MM.1S (cell line): ENCODE measurements at regions not wholly inside any gene's neighbourhood (a gene's known extent, or its start where the extent isn't known, plus 50 kb on each side); places are given as distances from the start of the nearest gene placed in this dataset.
"Not testable (repeated sequence)": the region's sequence is repeated elsewhere in the genome, so short reads cannot be mapped to it uniquely, and the experiment has no call there.

Source experiments
- DNase-seq: peaks from one replicate; pipeline ENCODE4 v3.0.0-alpha.2; 2015
- H2AFZ ChIP-seq: fragments of 300-600 bp; sonication (generic); 2 replicates; pipeline ENCODE4 v1.6.0; 2016; ENCODE audit warnings: antibody characterized with exemption, low read length
- H3F3A ChIP-seq: fragments of 300-600 bp; sonication (generic); 2 replicates; pipeline ENCODE4 v1.6.1; 2016; ENCODE audit warnings: mild to moderate bottlenecking, antibody characterized with exemption, low read length, moderate library complexity, mixed read lengths; ENCODE audit not compliant: insufficient read depth
- H3K27ac ChIP-seq: fragments of 300-600 bp; sonication (generic); 2 replicates; pipeline ENCODE4 v1.5.1; 2016; ENCODE audit warnings: mild to moderate bottlenecking, low read length
- H3K27me3 ChIP-seq: fragments of 300-600 bp; sonication (generic); replicated peaks from 2 replicates; pipeline ENCODE4 v1.6.0; 2016; ENCODE audit warnings: low read length; ENCODE audit not compliant: insufficient read depth
- H3K36me3 ChIP-seq: fragments of 300-600 bp; sonication (generic); replicated peaks from 2 replicates; pipeline ENCODE4 v1.6.1; 2016; ENCODE audit warnings: mild to moderate bottlenecking, low read length, mixed read lengths; ENCODE audit not compliant: insufficient read depth
- H3K4me1 ChIP-seq: fragments of 300-600 bp; sonication (generic); 2 replicates; pipeline ENCODE4 v1.6.1; 2016; ENCODE audit warnings: low read length, mixed read lengths
- H3K4me2 ChIP-seq: fragments of 300-600 bp; sonication (generic); 2 replicates; pipeline ENCODE4 v1.6.0; 2016; ENCODE audit warnings: low read depth, low read length
- H3K4me3 ChIP-seq: fragments of 300-600 bp; sonication (generic); 2 replicates; pipeline ENCODE4 v1.5.1; 2016; ENCODE audit warnings: low read length, mixed read lengths
- H3K79me2 ChIP-seq: fragments of 300-600 bp; sonication (generic); 2 replicates; pipeline ENCODE4 v1.6.1; 2016; ENCODE audit warnings: mixed run types, low read length, mixed read lengths
- H3K9ac ChIP-seq: fragments of 300-600 bp; sonication (generic); 2 replicates; pipeline ENCODE4 v1.6.1; 2016; ENCODE audit warnings: low read length, mixed read lengths
- H3K9me2 ChIP-seq: fragments of 300-600 bp; sonication (generic); replicated peaks from 2 replicates; pipeline ENCODE4 v1.6.1; 2016; ENCODE audit warnings: mild to moderate bottlenecking, low read length, mixed read lengths; ENCODE audit not compliant: insufficient read depth
- H3K9me3 ChIP-seq: fragments of 300-600 bp; sonication (generic); replicated peaks from 2 replicates; pipeline ENCODE4 v1.6.1; 2016; ENCODE audit warnings: mild to moderate bottlenecking, low read length, mixed read lengths; ENCODE audit not compliant: insufficient read depth
- H4K20me1 ChIP-seq: fragments of 300-600 bp; sonication (generic); 2 replicates; pipeline ENCODE4 v1.6.1; 2016; ENCODE audit warnings: mild to moderate bottlenecking, low read length, moderate library complexity, mixed read lengths; ENCODE audit not compliant: insufficient read depth
- CTCF ChIP-seq: fragments of 300-600 bp; sonication (generic); IDR thresholded peaks from 2 replicates; pipeline ENCODE4 v1.5.1; 2016; ENCODE audit warnings: antibody characterized with exemption, low read length, mixed read lengths
- EZH2 ChIP-seq: fragments of 300-600 bp; sonication (generic); optimal IDR thresholded peaks from 2 replicates; pipeline ENCODE3; 2017; ENCODE audit warnings: low read depth, mild to moderate bottlenecking, antibody characterized with exemption, low read length, mixed read lengths
- EZH2phosphoT487 ChIP-seq: fragments of 300-600 bp; sonication (generic); IDR thresholded peaks from 2 replicates; pipeline ENCODE4 v1.6.1; 2018; ENCODE audit warnings: antibody characterized with exemption, low read length

GRCh38 chr6:131336596-131336995 lies 201.3 kb downstream of the AKAP7 start:
- H2AFZ ChIP-seq = no peak overlapping the region
- no peak overlapping the region for H3K4me3 ChIP-seq
- no peak for TF ChIP-seq EZH2
- TF ChIP-seq CTCF = no peak
- TF ChIP-seq EZH2phosphoT487 = no peak
- H3F3A ChIP-seq = no peaks in the 10 kb centered on the region
- H3K27ac ChIP-seq = no peak overlapping the region
- H3K9me3 ChIP-seq = no peaks in the 10 kb centered on the region
- no peaks in the 10 kb centered on the region for H3K79me2 ChIP-seq
- no peaks in the 10 kb centered on the region for H3K27me3 ChIP-seq
- DNase-seq = no peak
- no peaks in the 10 kb centered on the region for H3K4me1 ChIP-seq
- no peaks in the 10 kb centered on the region for H3K36me3 ChIP-seq
- H3K4me2 ChIP-seq = no peak overlapping the region
- H3K9me2 ChIP-seq = no peaks in the 10 kb centered on the region
- H3K9ac ChIP-seq = no peak overlapping the region
- no peaks in the 10 kb centered on the region for H4K20me1 ChIP-seq

- not testable (repeated sequence) for H3K4me3 ChIP-seq, H3K9me2 ChIP-seq, H3K4me2 ChIP-seq, H2AFZ ChIP-seq, H3K4me1 ChIP-seq, H3K36me3 ChIP-seq, H3K9ac ChIP-seq, H3K9me3 ChIP-seq, DNase-seq, H3K79me2 ChIP-seq, H4K20me1 ChIP-seq, H3K27me3 ChIP-seq, H3K27ac ChIP-seq, H3F3A ChIP-seq
These were observed 211.6 kb downstream of the AKAP7 start for GRCh38 chr6:131346896-131347295.

GRCh38 chr6:131348572-131348971 lies 213.3 kb downstream of the AKAP7 start:
- H3K4me3 ChIP-seq = no peak overlapping the region
- no peak overlapping the region for H3K4me2 ChIP-seq
- H3K9ac ChIP-seq = no peak overlapping the region
- peaks cover 8% of the 10 kb centered on the region; the same call in 1 of the 2 replicates for H3K4me1 ChIP-seq
- no peaks in the 10 kb centered on the region for H3K36me3 ChIP-seq
- 0 out of 2 replicates have a peak, but pooled peaks cover 5% of the 10 kb centered on the region for H3K27me3 ChIP-seq
- DNase-seq = no peak
- no peaks in the 10 kb centered on the region for H3K79me2 ChIP-seq
- no peaks in the 10 kb centered on the region for H3F3A ChIP-seq
- no peaks in the 10 kb centered on the region for H4K20me1 ChIP-seq
- H2AFZ ChIP-seq = no peak overlapping the region
- no peaks in the 10 kb centered on the region for H3K9me2 ChIP-seq
- H3K9me3 ChIP-seq = no peaks in the 10 kb centered on the region
- no peak overlapping the region for H3K27ac ChIP-seq
- TF ChIP-seq CTCF (no peak), EZH2phosphoT487 (no peak), EZH2 (no peak)

GRCh38 chr6:131349199-131349598 lies 213.9 kb downstream of the AKAP7 start:
- Histone ChIP-seq H3K4me3 (no peak overlapping the region), H3K9ac (no peak overlapping the region), H3K36me3 (no peaks in the 10 kb centered on the region), H3K79me2 (no peaks in the 10 kb centered on the region), H2AFZ (no peak overlapping the region), H3K4me1 (peaks cover 8% of the 10 kb centered on the region; the same call in 1 of the 2 replicates), H3K27me3 (0 out of 2 replicates have a peak, but pooled peaks cover 5% of the 10 kb centered on the region), H3K27ac (no peak overlapping the region), H3K4me2 (no peak overlapping the region), H3K9me3 (no peaks in the 10 kb centered on the region), H3F3A (no peaks in the 10 kb centered on the region), H3K9me2 (no peaks in the 10 kb centered on the region), H4K20me1 (no peaks in the 10 kb centered on the region)
- TF ChIP-seq EZH2 (no peak), EZH2phosphoT487 (no peak), CTCF (no peak)
- DNase-seq = no peak
